ENCODE measurements at regions not wholly inside any gene's neighbourhood (a gene's known extent, or its start where the extent isn't known, plus 50 kb on each side); places are given as distances from the start of the nearest gene placed in this dataset.

DNA sequence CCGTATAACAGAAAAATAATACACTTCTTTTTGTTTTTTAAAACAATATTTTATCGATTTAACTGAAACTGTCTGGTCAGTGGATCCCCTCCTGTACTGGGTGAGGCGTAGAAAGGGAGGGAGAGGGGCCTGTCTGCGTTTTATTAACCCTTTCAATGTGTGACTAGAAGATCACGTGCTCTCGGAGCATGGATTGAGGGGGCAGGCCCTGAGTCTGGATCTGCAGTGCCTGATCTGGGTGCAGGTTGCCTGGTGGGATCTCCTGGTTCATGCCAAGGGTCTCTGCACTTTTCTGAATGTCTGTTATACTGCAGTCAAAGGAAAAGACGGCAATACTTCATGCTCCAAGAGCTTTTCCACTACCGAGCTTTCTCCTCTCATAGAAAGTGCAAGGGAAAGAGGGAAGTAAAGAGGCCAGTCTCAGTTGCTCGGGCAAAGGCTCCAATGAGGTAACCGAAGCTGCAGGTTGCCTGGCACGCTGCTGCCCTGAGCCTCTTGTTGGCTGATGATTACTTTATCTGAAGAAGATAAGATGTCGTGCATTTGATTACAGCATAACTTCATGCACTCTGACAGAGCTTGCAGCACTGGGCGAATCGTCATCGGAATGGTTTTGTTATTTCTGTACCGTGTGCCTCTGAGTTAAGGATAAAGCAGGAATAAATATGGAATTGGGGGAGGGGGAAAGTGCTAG, 167.5 kb upstream of the PMEPA1 start:
- Histone ChIP-seq H3K4me3 (ENCODE audit: low read length in 2 of 2) (no peak overlapping the region), H3K36me3 (ENCODE audit: control insufficient read depth in 2 of 2, insufficient read depth in 2 of 2, low read length in 1 of 2) (no peaks in the 10 kb centered on the region), H3K27ac (ENCODE audit: low read depth in 1 of 2, low read length in 1 of 2) (no peak overlapping the region), H3K9me3 (ENCODE audit: control insufficient read depth in 2 of 2, insufficient read depth in 1 of 2, low read length in 1 of 2) (no peaks in the 10 kb centered on the region), H3K27me3 (ENCODE audit: control insufficient read depth in 2 of 2, insufficient read depth in 1 of 2, low read length in 1 of 2) (no peaks in the 10 kb centered on the region), H3K4me1 (ENCODE audit: control insufficient read depth in 2 of 2, insufficient read depth in 2 of 2, low read length in 2 of 2) (no peaks in the 10 kb centered on the region)
- no peak for DNase-seq (ENCODE audit: low read depth in 6 of 9, low spot score in 9 of 9)
- WGBS: 92% methylated on average over 16 of the region's 16 CpGs

DNA sequence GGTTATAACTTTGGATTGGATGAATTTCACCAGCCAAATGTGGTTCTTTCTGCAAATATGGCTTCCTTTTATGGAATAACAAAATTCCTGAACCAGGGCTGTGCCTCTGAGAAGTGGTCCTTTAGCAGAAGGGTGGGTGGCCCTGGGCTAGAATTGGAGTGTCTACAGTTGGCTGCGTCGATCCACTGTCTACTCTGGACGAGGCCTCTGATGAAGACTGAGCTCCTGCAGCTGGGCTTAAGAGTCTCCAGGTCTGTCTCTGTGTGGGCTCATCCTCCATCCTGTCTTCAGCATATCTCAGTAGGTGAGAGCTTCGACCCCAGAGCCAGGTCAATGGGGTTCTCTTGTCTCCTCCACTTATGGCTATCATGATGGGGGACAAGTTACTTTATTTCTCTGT, 166.3 kb upstream of the PMEPA1 start:
- Histone ChIP-seq H3K27me3 (ENCODE audit: control insufficient read depth in 2 of 2, insufficient read depth in 1 of 2, low read length in 1 of 2) (no peaks in the 10 kb centered on the region), H3K4me3 (ENCODE audit: low read length in 2 of 2) (no peak overlapping the region), H3K4me1 (ENCODE audit: control insufficient read depth in 2 of 2, insufficient read depth in 2 of 2, low read length in 2 of 2) (no peaks in the 10 kb centered on the region), H3K27ac (ENCODE audit: low read depth in 1 of 2, low read length in 1 of 2) (no peak overlapping the region), H3K9me3 (ENCODE audit: control insufficient read depth in 2 of 2, insufficient read depth in 1 of 2, low read length in 1 of 2) (no peaks in the 10 kb centered on the region), H3K36me3 (ENCODE audit: control insufficient read depth in 2 of 2, insufficient read depth in 2 of 2, low read length in 1 of 2) (no peaks in the 10 kb centered on the region)
- no peak for DNase-seq (ENCODE audit: low read depth in 6 of 9, low spot score in 9 of 9)
- WGBS: 93% methylated on average over 4 of the region's 4 CpGs

DNA sequence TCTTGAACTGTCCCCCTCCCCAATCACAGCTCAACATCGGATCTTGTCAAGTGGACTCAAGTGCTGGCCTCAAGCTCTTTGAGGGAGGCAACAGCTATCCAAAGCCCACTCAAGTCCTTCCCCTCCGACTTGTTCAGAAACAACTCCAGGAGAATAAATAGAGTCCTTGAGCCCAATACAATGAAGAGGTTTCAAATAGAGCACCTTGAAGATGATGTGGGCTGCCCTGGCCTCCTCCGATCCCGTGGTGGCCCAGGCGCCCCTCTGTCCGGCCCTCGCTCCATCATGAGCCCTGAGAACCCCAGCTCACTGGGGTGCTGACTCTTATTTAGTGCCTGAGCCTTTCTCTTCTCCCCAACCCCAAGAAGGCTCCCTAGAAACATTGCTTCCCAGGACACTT, 164.3 kb upstream of the PMEPA1 start:
- H3K4me3 ChIP-seq (ENCODE audit: low read length in 2 of 2): no peak overlapping the region
- no peak overlapping the region for H3K27ac ChIP-seq (ENCODE audit: low read depth in 1 of 2, low read length in 1 of 2)
- WGBS: 97% methylated on average over 7 of the region's 7 CpGs
- H3K27me3 ChIP-seq (ENCODE audit: control insufficient read depth in 2 of 2, insufficient read depth in 1 of 2, low read length in 1 of 2): no peaks in the 10 kb centered on the region
- no peaks in the 10 kb centered on the region for H3K4me1 ChIP-seq (ENCODE audit: control insufficient read depth in 2 of 2, insufficient read depth in 2 of 2, low read length in 2 of 2)
- no peaks in the 10 kb centered on the region for H3K9me3 ChIP-seq (ENCODE audit: control insufficient read depth in 2 of 2, insufficient read depth in 1 of 2, low read length in 1 of 2)
- no peaks in the 10 kb centered on the region for H3K36me3 ChIP-seq (ENCODE audit: control insufficient read depth in 2 of 2, insufficient read depth in 2 of 2, low read length in 1 of 2)
- DNase-seq (ENCODE audit: low read depth in 6 of 9, low spot score in 9 of 9): no peak

DNA sequence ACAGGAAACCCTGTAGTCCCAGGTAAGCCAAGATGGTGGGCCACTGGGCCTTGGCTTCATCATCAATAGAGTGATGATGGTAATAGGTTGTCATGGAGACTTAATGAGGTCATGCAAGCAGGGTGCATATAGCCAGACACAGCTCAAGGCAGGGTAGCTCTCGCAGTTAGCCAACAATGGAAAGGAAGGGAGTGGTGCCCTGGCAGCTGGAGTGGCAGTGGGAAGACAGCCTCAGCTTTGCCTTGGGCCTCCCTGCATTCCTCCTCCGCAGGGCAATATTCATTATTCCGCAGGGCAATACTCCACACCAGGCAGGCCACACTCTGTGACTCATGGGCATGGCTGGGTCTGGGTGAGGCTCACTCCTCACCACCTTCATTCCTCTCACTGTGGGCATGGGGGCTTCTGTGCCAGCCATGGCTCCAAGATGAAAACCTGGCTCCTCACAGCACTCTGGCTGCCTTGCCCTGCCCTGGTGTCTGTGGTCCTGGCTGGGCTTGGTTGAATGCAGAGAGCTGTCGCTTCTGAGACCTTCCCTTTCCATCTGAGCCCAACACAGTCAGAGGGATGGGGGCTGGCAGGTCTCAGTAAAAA, 163.1 kb upstream of the PMEPA1 start:
- Histone ChIP-seq H3K27ac (ENCODE audit: low read depth in 1 of 2, low read length in 1 of 2) (no peak overlapping the region), H3K4me1 (ENCODE audit: control insufficient read depth in 2 of 2, insufficient read depth in 2 of 2, low read length in 2 of 2) (no peaks in the 10 kb centered on the region), H3K9me3 (ENCODE audit: control insufficient read depth in 2 of 2, insufficient read depth in 1 of 2, low read length in 1 of 2) (no peaks in the 10 kb centered on the region), H3K27me3 (ENCODE audit: control insufficient read depth in 2 of 2, insufficient read depth in 1 of 2, low read length in 1 of 2) (no peaks in the 10 kb centered on the region), H3K36me3 (ENCODE audit: control insufficient read depth in 2 of 2, insufficient read depth in 2 of 2, low read length in 1 of 2) (no peaks in the 10 kb centered on the region), H3K4me3 (ENCODE audit: low read length in 2 of 2) (no peak overlapping the region)
- 95% methylated on average over 4 of the region's 4 CpGs for WGBS
- no peak for DNase-seq (ENCODE audit: low read depth in 6 of 9, low spot score in 9 of 9)

DNA sequence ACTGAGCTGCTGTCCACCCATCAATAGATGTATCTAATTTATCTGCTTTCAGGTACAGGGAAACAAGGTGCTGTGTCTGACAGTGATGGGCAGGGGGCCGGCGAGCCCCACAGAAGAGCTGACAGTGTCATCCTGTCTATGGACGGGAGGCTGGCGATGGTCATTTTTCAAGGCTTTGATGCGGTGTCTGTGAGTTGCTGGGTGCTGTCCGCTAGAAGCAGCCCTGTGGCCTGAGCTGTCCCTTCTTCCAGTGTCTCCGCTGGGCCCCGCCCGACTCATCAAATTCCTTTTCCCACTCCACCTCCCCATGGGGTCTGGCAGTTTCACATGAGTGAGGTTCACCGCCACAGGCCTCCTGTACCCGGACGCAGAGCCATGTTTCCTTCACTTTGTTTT, 161.4 kb upstream of the PMEPA1 start:
- 94% methylated on average over 12 of the region's 12 CpGs for WGBS
- no peak for DNase-seq (ENCODE audit: low read depth in 6 of 9, low spot score in 9 of 9)
- no peaks in the 10 kb centered on the region for H3K4me1 ChIP-seq (ENCODE audit: control insufficient read depth in 2 of 2, insufficient read depth in 2 of 2, low read length in 2 of 2)
- H3K27me3 ChIP-seq (ENCODE audit: control insufficient read depth in 2 of 2, insufficient read depth in 1 of 2, low read length in 1 of 2): no peaks in the 10 kb centered on the region
- H3K36me3 ChIP-seq (ENCODE audit: control insufficient read depth in 2 of 2, insufficient read depth in 2 of 2, low read length in 1 of 2): no peaks in the 10 kb centered on the region
- no peaks in the 10 kb centered on the region for H3K9me3 ChIP-seq (ENCODE audit: control insufficient read depth in 2 of 2, insufficient read depth in 1 of 2, low read length in 1 of 2)
- H3K4me3 ChIP-seq (ENCODE audit: low read length in 2 of 2): no peak overlapping the region
- H3K27ac ChIP-seq (ENCODE audit: low read depth in 1 of 2, low read length in 1 of 2): no peak overlapping the region

DNA sequence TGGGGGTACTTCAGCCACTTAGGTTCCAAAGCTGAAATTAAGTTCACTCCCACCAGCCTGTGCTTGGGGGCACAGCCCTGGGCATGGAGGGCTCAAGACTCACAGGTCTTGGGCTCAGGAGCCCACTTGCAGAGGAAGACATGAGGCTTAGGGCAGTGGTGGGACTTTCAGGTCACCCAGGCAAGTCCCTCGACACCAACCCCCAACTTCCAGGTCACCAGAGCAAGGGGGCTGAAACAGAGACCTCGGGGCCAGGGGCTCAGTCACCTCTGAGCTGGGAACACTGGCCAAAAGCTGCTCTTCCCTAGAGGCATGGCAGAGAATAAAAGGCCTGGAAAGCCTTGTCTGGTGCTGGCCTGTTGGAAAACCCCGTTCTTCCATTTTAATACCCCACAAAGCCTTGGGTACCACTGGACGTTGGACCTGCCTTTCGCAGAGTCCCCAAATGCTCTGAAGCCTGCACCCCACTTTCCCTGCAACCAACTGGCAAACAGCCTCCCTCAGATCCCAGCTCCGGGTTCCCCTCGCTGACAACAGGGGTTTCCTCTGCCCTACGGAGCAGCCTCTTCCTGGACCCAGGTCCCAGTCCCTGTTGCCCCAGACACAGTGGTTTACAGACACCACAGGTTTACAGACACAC, 160.9 kb upstream of the PMEPA1 start:
- DNase-seq (ENCODE audit: low read depth in 6 of 9, low spot score in 9 of 9): no peak
- Histone ChIP-seq H3K27me3 (ENCODE audit: control insufficient read depth in 2 of 2, insufficient read depth in 1 of 2, low read length in 1 of 2) (no peaks in the 10 kb centered on the region), H3K4me3 (ENCODE audit: low read length in 2 of 2) (no peak overlapping the region), H3K36me3 (ENCODE audit: control insufficient read depth in 2 of 2, insufficient read depth in 2 of 2, low read length in 1 of 2) (no peaks in the 10 kb centered on the region), H3K27ac (ENCODE audit: low read depth in 1 of 2, low read length in 1 of 2) (no peak overlapping the region), H3K4me1 (ENCODE audit: control insufficient read depth in 2 of 2, insufficient read depth in 2 of 2, low read length in 2 of 2) (no peaks in the 10 kb centered on the region), H3K9me3 (ENCODE audit: control insufficient read depth in 2 of 2, insufficient read depth in 1 of 2, low read length in 1 of 2) (no peaks in the 10 kb centered on the region)
- 82% methylated on average over 8 of the region's 8 CpGs for WGBS

DNA sequence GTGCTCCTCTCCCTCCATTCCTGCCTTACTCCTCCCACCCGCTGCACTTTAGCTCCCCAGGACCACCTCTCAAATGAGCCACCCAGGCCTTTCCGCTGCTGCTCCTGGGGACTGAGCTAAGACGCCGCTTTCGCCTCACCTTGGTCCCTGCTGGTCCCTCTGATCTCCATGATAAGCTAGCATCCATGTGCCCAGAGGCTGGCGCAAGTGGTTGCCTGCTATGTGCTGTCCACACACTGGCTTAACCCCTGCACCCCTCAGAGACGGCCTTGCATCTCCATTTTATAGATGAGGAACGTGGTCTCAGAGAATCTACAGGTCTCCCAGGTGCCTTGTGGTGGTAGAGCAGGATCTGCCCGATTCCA, 160.1 kb upstream of the PMEPA1 start:
- 85% methylated on average over 9 of the region's 9 CpGs for WGBS

DNA sequence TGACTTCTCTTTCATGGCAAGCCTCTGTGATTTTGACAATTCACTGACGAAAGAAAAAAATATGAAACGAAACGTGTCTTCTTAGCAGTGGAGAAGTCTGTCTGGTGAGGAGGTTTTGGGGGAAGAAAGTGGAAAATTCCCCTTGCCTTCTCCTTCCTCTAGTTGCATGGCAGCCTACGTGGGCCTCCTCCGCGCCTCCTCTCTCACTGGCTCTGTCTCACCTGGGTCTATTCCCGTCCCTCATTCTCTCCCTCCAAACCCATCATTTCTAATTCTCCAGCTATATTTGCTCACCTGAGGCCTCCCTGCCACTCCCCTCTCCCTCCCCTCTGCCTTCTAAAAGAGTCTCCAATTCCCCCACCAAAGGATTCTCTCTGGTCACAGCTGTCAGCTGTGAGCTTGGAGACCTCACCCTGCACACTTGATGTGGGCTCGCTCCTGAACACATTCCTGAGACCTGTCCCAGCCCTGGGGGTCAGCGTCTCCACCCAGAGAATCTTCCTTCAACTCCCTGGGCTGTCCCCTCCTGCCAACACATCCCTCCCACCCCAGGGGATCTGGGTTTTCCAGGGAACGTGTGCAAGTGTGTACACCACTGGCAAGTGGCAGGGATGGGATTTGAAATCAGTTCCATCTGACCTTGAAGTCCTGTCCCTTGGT, 159.6 kb upstream of the PMEPA1 start:
- H3K36me3 ChIP-seq (ENCODE audit: control insufficient read depth in 2 of 2, insufficient read depth in 2 of 2, low read length in 1 of 2): no peaks in the 10 kb centered on the region
- no peak for DNase-seq (ENCODE audit: low read depth in 6 of 9, low spot score in 9 of 9)
- H3K4me1 ChIP-seq (ENCODE audit: control insufficient read depth in 2 of 2, insufficient read depth in 2 of 2, low read length in 2 of 2): no peaks in the 10 kb centered on the region
- no peaks in the 10 kb centered on the region for H3K27me3 ChIP-seq (ENCODE audit: control insufficient read depth in 2 of 2, insufficient read depth in 1 of 2, low read length in 1 of 2)
- H3K27ac ChIP-seq (ENCODE audit: low read depth in 1 of 2, low read length in 1 of 2): no peak overlapping the region
- no peaks in the 10 kb centered on the region for H3K9me3 ChIP-seq (ENCODE audit: control insufficient read depth in 2 of 2, insufficient read depth in 1 of 2, low read length in 1 of 2)
- WGBS: 82% methylated on average over 10 of the region's 10 CpGs
- no peak overlapping the region for H3K4me3 ChIP-seq (ENCODE audit: low read length in 2 of 2)

More for the DNA sequence above, 160.1 kb upstream of the PMEPA1 start:
- H3K9me3 ChIP-seq (ENCODE audit: control insufficient read depth in 2 of 2, insufficient read depth in 1 of 2, low read length in 1 of 2): no peaks in the 10 kb centered on the region
- no peak for DNase-seq (ENCODE audit: low read depth in 6 of 9, low spot score in 9 of 9)
- H3K36me3 ChIP-seq (ENCODE audit: control insufficient read depth in 2 of 2, insufficient read depth in 2 of 2, low read length in 1 of 2): no peaks in the 10 kb centered on the region
- no peaks in the 10 kb centered on the region for H3K4me1 ChIP-seq (ENCODE audit: control insufficient read depth in 2 of 2, insufficient read depth in 2 of 2, low read length in 2 of 2)
- no peak overlapping the region for H3K4me3 ChIP-seq (ENCODE audit: low read length in 2 of 2)
- no peak overlapping the region for H3K27ac ChIP-seq (ENCODE audit: low read depth in 1 of 2, low read length in 1 of 2)
- no peaks in the 10 kb centered on the region for H3K27me3 ChIP-seq (ENCODE audit: control insufficient read depth in 2 of 2, insufficient read depth in 1 of 2, low read length in 1 of 2)

DNA sequence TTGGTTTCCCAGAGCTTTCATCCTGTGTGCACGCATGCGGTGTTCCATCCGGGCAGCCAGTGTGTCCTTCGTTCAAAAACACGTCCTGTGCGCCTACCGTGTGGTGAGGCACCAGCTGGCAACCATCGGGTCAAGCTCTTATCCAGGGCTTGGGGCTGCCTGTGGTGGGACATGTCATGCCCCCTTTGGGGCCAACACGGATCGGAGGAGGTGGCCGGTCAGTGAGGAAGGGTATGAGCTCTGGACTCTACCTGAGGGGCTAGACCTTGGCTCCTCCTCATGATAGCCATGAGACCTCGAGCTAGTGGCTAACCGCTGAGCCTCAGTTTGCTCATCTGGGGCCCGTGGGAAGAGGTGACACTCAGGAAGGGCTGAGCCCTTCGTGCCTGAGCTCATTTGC, 158.5 kb upstream of the PMEPA1 start:
- H3K27ac ChIP-seq (ENCODE audit: low read depth in 1 of 2, low read length in 1 of 2): no peak overlapping the region
- H3K4me1 ChIP-seq (ENCODE audit: control insufficient read depth in 2 of 2, insufficient read depth in 2 of 2, low read length in 2 of 2): no peaks in the 10 kb centered on the region
- 87% methylated on average over 15 of the region's 15 CpGs for WGBS
- H3K27me3 ChIP-seq (ENCODE audit: control insufficient read depth in 2 of 2, insufficient read depth in 1 of 2, low read length in 1 of 2): no peaks in the 10 kb centered on the region
- no peaks in the 10 kb centered on the region for H3K36me3 ChIP-seq (ENCODE audit: control insufficient read depth in 2 of 2, insufficient read depth in 2 of 2, low read length in 1 of 2)
- H3K9me3 ChIP-seq (ENCODE audit: control insufficient read depth in 2 of 2, insufficient read depth in 1 of 2, low read length in 1 of 2): no peaks in the 10 kb centered on the region
- no peak for DNase-seq (ENCODE audit: low read depth in 6 of 9, low spot score in 9 of 9)
- H3K4me3 ChIP-seq (ENCODE audit: low read length in 2 of 2): no peak overlapping the region

Data from thymus (tissue), 11 donors.